ENCODE measurements at regions not wholly inside any gene's neighbourhood (a gene's known extent, or its start where the extent isn't known, plus 50 kb on each side); places are given as distances from the start of the nearest gene placed in this dataset.
A peak's percentile ranks its signal among the peaks of the same experiment; 100 is the strongest.

- peak; percentile 56 for DNase-seq
Observed at GRCh38 chr1:47709019-47709871, 271.4 kb downstream of the FOXD2 start.

GRCh38 chr1:47709872-47710231, 272.0 kb downstream of the FOXD2 start:
- DNase-seq, result peak; percentile 56

DNA sequence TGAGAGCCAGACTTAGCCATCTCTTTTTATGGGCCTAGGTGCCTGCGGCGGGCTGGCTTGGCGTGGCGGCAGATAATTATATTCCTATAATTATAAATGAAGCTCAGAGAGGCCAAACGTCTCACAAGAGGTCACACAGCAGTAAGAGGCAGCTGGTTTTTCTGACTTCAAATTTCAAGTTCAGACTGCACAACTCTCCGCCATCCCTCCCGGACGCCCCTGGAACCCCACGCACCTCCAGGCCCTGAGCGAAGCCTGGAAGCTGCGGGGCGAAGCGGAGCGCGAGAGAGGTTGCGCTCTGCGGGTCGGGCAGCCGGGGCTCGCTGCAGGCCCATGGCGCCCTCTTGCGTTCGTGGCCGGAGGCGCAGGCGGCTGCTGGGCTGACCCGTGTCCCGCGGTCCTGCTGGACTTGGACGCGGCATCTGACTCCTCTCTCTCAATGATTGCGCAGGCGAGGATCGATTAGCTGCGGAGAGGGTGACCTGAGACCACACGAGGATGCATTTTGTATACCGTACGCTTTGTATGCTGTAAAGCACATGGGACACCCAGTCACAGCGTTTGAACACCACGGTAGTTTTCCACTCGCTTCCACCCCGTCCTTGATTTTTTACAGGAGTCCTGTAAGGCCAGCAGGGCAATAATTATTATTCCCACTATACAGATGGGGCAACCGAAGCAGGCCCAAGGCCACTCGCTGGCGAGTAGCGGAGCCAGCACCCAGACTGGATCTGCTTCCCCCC, 272.7 kb downstream of the FOXD2 start:
- DNase-seq, result peak; percentile 62
